ENCODE measurements at regions not wholly inside any gene's neighbourhood (a gene's known extent, or its start where the extent isn't known, plus 50 kb on each side); places are given as distances from the start of the nearest gene placed in this dataset.

GRCh38 chr10:28082885-28083284 is 84.0 kb upstream of the ODAD2 start:
- Mint-ChIP-seq H3K9me3 (ENCODE audit: unreplicated experiment) (no peaks in the 10 kb centered on the region), H3K4me3 (ENCODE audit: unreplicated experiment) (no peak overlapping the region), H3K4me1 (ENCODE audit: unreplicated experiment) (no peaks in the 10 kb centered on the region), H3K27ac (ENCODE audit: unreplicated experiment) (no peak overlapping the region), H3K36me3 (ENCODE audit: low read depth, unreplicated experiment) (no peaks in the 10 kb centered on the region), H3K27me3 (ENCODE audit: unreplicated experiment) (peaks cover 1% of the 10 kb centered on the region)
- no peak for DNase-seq (ENCODE audit: low spot score)
- TF ChIP-seq, protein P1, sequence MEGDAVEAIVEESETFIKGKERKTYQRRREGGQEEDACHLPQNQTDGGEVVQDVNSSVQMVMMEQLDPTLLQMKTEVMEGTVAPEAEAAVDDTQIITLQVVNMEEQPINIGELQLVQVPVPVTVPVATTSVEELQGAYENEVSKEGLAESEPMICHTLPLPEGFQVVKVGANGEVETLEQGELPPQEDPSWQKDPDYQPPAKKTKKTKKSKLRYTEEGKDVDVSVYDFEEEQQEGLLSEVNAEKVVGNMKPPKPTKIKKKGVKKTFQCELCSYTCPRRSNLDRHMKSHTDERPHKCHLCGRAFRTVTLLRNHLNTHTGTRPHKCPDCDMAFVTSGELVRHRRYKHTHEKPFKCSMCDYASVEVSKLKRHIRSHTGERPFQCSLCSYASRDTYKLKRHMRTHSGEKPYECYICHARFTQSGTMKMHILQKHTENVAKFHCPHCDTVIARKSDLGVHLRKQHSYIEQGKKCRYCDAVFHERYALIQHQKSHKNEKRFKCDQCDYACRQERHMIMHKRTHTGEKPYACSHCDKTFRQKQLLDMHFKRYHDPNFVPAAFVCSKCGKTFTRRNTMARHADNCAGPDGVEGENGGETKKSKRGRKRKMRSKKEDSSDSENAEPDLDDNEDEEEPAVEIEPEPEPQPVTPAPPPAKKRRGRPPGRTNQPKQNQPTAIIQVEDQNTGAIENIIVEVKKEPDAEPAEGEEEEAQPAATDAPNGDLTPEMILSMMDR (IDR thresholded peaks at IDR 0.05; ENCODE audit: unreplicated experiment) = no peak

DNA sequence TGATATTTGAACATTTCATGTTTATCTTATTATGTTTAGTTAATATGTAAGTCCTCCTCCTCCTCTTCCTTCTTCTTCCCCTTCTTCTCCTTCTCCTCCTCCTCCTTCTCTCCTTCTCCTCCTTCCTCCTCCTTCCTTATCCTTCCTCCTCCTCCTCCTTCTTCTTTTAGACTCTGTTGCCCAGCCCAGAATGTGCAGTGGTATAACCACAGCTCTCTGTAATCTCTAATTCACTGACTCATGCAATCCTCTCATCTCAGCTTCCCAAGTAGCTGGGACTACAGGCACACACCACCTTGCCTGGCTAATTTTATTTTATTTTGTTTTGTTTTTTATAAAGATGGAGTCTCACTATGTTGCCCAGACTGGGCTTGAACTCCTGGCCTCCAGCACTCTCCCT is 83.4 kb upstream of the ODAD2 start:
- no peak overlapping the region for H3K4me3 Mint-ChIP-seq (ENCODE audit: unreplicated experiment)
- H3K27me3 Mint-ChIP-seq (ENCODE audit: unreplicated experiment) = peaks cover 1% of the 10 kb centered on the region

DNA sequence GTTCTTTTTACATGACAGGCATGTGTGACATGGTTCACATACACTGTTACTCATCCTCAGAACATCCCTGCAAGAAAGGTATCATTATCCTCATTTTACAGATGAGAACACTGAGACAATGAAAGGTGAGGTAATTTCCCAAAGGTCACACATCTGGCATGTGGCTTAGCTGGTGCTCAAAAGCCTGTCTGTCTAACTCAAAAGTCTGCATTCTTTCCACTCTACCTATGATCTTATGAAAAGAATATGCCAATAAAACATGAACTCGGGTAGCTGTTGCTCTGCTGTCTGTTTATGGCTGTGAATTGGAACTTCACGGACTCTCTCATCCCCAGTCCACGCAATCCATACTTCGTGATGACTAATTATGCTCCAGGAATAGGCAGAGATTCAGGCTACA is 79.0 kb upstream of the ODAD2 start:
- H3K27ac Mint-ChIP-seq (ENCODE audit: unreplicated experiment) = no peak overlapping the region
- H3K9me3 Mint-ChIP-seq (ENCODE audit: unreplicated experiment) = no peaks in the 10 kb centered on the region
- DNase-seq (ENCODE audit: low spot score) = no peak
- peaks cover 2% of the 10 kb centered on the region for H3K4me1 Mint-ChIP-seq (ENCODE audit: unreplicated experiment)
- peaks cover 1% of the 10 kb centered on the region for H3K27me3 Mint-ChIP-seq (ENCODE audit: unreplicated experiment)
- TF ChIP-seq, protein P1 (IDR thresholded peaks at IDR 0.05; ENCODE audit: unreplicated experiment) = no peak
- no peaks in the 10 kb centered on the region for H3K36me3 Mint-ChIP-seq (ENCODE audit: low read depth, unreplicated experiment)
- H3K4me3 Mint-ChIP-seq (ENCODE audit: unreplicated experiment) = no peak overlapping the region

More for the DNA sequence above, 83.4 kb upstream of the ODAD2 start:
- Mint-ChIP-seq H3K27ac (ENCODE audit: unreplicated experiment) (no peak overlapping the region), H3K36me3 (ENCODE audit: low read depth, unreplicated experiment) (no peaks in the 10 kb centered on the region), H3K9me3 (ENCODE audit: unreplicated experiment) (no peaks in the 10 kb centered on the region), H3K4me1 (ENCODE audit: unreplicated experiment) (no peaks in the 10 kb centered on the region)
- no peak for DNase-seq (ENCODE audit: low spot score)
- TF ChIP-seq, protein P1 (IDR thresholded peaks at IDR 0.05; ENCODE audit: unreplicated experiment) = no peak

GRCh38 chr10:28075424-28075823 is 76.5 kb upstream of the ODAD2 start:
- TF ChIP-seq, protein P1 (IDR thresholded peaks at IDR 0.05; ENCODE audit: unreplicated experiment) = no peak
- DNase-seq (ENCODE audit: low spot score) = no peak
- no peaks in the 10 kb centered on the region for H3K9me3 Mint-ChIP-seq (ENCODE audit: unreplicated experiment)
- H3K27ac Mint-ChIP-seq (ENCODE audit: unreplicated experiment) = no peak overlapping the region
- peaks cover 2% of the 10 kb centered on the region for H3K4me1 Mint-ChIP-seq (ENCODE audit: unreplicated experiment)
- no peaks in the 10 kb centered on the region for H3K36me3 Mint-ChIP-seq (ENCODE audit: low read depth, unreplicated experiment)
- no peak overlapping the region for H3K4me3 Mint-ChIP-seq (ENCODE audit: unreplicated experiment)
- no peaks in the 10 kb centered on the region for H3K27me3 Mint-ChIP-seq (ENCODE audit: unreplicated experiment)

GRCh38 chr10:28072573-28072972 is 73.7 kb upstream of the ODAD2 start:
- Mint-ChIP-seq H3K27me3 (ENCODE audit: unreplicated experiment) (no peaks in the 10 kb centered on the region), H3K9me3 (ENCODE audit: unreplicated experiment) (no peaks in the 10 kb centered on the region), H3K4me3 (ENCODE audit: unreplicated experiment) (no peak overlapping the region), H3K36me3 (ENCODE audit: low read depth, unreplicated experiment) (no peaks in the 10 kb centered on the region), H3K27ac (ENCODE audit: unreplicated experiment) (no peak overlapping the region), H3K4me1 (ENCODE audit: unreplicated experiment) (peaks cover 2% of the 10 kb centered on the region)
- DNase-seq (ENCODE audit: low spot score) = no peak
- TF ChIP-seq, protein P1 (IDR thresholded peaks at IDR 0.05; ENCODE audit: unreplicated experiment) = no peak
